Vagina (tissue), 2 donors: ENCODE measurements at regions not wholly inside any gene's neighbourhood (a gene's known extent, or its start where the extent isn't known, plus 50 kb on each side); places are given as distances from the start of the nearest gene placed in this dataset.

ENCODE experiments used
- POLR2A ChIP-seq, 2 donors: fragments of 450-650 bp; IDR thresholded peaks; one replicate each; pipeline ENCODE4 v1.6.1; 2017; ENCODE audit warnings: antibody characterized with exemption in 2 of 2, mild to moderate bottlenecking in 2 of 2, moderate library complexity in 2 of 2
- POLR2AphosphoS5 ChIP-seq, 2 donors: sonication (generic); formaldehyde crosslinking; IDR thresholded peaks; one replicate each; pipeline ENCODE4 v1.9.0; 2017; ENCODE audit warnings: antibody characterized with exemption in 2 of 2, mild to moderate bottlenecking in 2 of 2, low read depth in 1 of 2; ENCODE audit not compliant: insufficient read depth in 1 of 2
- TF ChIP-seq, protein P1 (sequence below), 3 experiments: fragments of 450-650 bp in 2 of 3; fragments of 200-600 bp in 1 of 3; sonication (generic) in 1 of 3; IDR thresholded peaks; one replicate each; pipeline ENCODE4 v1.5.1; 2017 to 2019; ENCODE audit warnings: antibody characterized with exemption in 3 of 3, mild to moderate bottlenecking in 2 of 3, moderate library complexity in 2 of 3

DNA sequence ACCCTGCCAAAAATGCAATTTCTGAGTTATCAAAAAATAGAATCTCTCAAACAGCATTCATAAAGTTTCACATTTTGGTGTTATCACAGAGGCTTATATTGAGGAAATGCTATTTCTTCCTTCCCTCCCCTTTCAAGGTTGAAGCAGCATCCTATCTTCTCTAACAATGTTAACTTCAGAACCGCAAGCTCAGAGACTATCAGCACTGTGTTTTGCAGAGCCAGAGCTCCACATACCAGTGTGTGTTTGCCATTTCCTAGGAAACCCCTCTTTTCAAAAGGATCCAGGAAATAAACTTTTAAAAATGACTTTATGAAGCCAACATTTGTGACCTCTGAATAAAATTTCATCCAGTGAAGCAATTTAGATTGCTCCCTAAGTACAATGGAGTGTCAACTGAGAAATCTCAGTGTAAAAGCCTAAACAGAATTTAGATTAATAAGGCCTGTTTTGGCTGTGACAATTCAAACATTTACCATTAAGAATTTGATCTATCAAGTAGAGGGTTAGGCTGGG, 332.6 kb downstream of the NOVA1 start:
- TF ChIP-seq, protein P1, sequence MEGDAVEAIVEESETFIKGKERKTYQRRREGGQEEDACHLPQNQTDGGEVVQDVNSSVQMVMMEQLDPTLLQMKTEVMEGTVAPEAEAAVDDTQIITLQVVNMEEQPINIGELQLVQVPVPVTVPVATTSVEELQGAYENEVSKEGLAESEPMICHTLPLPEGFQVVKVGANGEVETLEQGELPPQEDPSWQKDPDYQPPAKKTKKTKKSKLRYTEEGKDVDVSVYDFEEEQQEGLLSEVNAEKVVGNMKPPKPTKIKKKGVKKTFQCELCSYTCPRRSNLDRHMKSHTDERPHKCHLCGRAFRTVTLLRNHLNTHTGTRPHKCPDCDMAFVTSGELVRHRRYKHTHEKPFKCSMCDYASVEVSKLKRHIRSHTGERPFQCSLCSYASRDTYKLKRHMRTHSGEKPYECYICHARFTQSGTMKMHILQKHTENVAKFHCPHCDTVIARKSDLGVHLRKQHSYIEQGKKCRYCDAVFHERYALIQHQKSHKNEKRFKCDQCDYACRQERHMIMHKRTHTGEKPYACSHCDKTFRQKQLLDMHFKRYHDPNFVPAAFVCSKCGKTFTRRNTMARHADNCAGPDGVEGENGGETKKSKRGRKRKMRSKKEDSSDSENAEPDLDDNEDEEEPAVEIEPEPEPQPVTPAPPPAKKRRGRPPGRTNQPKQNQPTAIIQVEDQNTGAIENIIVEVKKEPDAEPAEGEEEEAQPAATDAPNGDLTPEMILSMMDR (IDR thresholded peaks at IDR 0.05): no peak
- TF ChIP-seq POLR2A (IDR thresholded peaks at IDR 0.05): no peak
- TF ChIP-seq POLR2AphosphoS5 (IDR thresholded peaks at IDR 0.05; ENCODE audit: insufficient read depth in 1 of 2, low read depth in 1 of 2): no peak
